ENCODE measurements at regions not wholly inside any gene's neighbourhood (a gene's known extent, or its start where the extent isn't known, plus 50 kb on each side); places are given as distances from the start of the nearest gene placed in this dataset.

- Mint-ChIP-seq H3K27ac (no peak overlapping the region), H3K4me3 (no peak overlapping the region), H3K4me1 (peaks cover 26% of the 10 kb centered on the region), H3K27me3 (ENCODE audit: low read depth, poor library complexity) (peaks cover 8% of the 10 kb centered on the region), H3K36me3 (ENCODE audit: low read depth) (peaks cover 7% of the 10 kb centered on the region), H3K9me3 (peaks cover 8% of the 10 kb centered on the region)
- no peak for DNase-seq
- TF ChIP-seq, protein P1, sequence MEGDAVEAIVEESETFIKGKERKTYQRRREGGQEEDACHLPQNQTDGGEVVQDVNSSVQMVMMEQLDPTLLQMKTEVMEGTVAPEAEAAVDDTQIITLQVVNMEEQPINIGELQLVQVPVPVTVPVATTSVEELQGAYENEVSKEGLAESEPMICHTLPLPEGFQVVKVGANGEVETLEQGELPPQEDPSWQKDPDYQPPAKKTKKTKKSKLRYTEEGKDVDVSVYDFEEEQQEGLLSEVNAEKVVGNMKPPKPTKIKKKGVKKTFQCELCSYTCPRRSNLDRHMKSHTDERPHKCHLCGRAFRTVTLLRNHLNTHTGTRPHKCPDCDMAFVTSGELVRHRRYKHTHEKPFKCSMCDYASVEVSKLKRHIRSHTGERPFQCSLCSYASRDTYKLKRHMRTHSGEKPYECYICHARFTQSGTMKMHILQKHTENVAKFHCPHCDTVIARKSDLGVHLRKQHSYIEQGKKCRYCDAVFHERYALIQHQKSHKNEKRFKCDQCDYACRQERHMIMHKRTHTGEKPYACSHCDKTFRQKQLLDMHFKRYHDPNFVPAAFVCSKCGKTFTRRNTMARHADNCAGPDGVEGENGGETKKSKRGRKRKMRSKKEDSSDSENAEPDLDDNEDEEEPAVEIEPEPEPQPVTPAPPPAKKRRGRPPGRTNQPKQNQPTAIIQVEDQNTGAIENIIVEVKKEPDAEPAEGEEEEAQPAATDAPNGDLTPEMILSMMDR (IDR thresholded peaks at IDR 0.05) = no peak
Observed at GRCh38 chr18:27667064-27667463, 482.0 kb upstream of the CHST9 start.

DNA sequence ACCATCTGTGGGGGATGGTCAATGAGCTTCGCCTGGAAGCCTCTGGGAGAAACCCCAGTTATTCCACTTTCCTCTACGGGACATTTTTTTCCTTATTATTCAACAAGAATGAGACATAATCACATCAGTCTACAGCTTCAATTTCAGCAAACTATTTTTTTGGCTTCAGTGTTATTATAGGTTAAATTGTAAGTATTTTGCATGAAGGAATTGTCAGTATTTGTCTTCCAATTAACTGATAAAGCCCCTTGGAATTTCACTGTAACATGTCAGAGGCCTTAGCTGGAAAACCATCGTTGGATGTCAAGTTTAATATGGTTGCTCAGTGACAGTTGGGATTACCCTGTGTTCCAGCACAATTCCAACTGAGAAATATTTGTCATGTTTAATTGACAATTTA, 480.9 kb upstream of the CHST9 start:
- H3K36me3 Mint-ChIP-seq (ENCODE audit: low read depth) = peaks cover 7% of the 10 kb centered on the region
- DNase-seq = no peak
- no peak overlapping the region for H3K4me3 Mint-ChIP-seq
- H3K27ac Mint-ChIP-seq = no peak overlapping the region
- TF ChIP-seq, protein P1 (IDR thresholded peaks at IDR 0.05) = no peak
- peaks cover 36% of the 10 kb centered on the region for H3K4me1 Mint-ChIP-seq
- H3K9me3 Mint-ChIP-seq = peaks cover 11% of the 10 kb centered on the region
- H3K27me3 Mint-ChIP-seq (ENCODE audit: low read depth, poor library complexity) = peaks cover 10% of the 10 kb centered on the region

- no peak overlapping the region for H3K4me3 Mint-ChIP-seq
- H3K4me1 Mint-ChIP-seq = peaks cover 37% of the 10 kb centered on the region
- peaks cover 10% of the 10 kb centered on the region for H3K27me3 Mint-ChIP-seq (ENCODE audit: low read depth, poor library complexity)
- peaks cover 11% of the 10 kb centered on the region for H3K9me3 Mint-ChIP-seq
- H3K27ac Mint-ChIP-seq = no peak overlapping the region
- TF ChIP-seq, protein P1 (IDR thresholded peaks at IDR 0.05) = no peak
- DNase-seq = no peak
- H3K36me3 Mint-ChIP-seq (ENCODE audit: low read depth) = peaks cover 7% of the 10 kb centered on the region
Observed at GRCh38 chr18:27665264-27665799, 480.2 kb upstream of the CHST9 start.

DNA sequence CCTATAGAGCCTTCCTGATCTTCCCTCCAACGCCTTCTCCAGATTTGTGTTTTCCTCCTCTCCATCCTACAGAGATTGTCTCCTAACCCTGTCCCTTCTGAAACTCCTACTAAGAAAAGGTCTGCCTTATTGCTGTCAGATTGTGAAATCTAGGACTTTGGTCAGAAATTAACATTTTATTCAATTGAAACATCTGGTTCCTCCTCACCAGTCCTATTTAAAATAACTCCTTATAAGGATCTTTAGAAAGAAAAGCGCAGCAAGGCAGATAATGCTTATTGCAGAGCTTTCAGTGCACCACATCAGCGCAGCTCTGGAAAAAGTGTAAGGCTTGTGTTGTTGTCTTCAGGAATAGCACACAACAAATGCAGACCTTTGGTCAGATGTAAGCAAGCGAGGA, 477.8 kb upstream of the CHST9 start:
- H3K4me3 Mint-ChIP-seq = no peak overlapping the region
- DNase-seq = no peak
- TF ChIP-seq, protein P1 (IDR thresholded peaks at IDR 0.05) = no peak
- H3K4me1 Mint-ChIP-seq = peaks cover 37% of the 10 kb centered on the region
- peaks cover 7% of the 10 kb centered on the region for H3K36me3 Mint-ChIP-seq (ENCODE audit: low read depth)
- H3K9me3 Mint-ChIP-seq = peaks cover 11% of the 10 kb centered on the region
- H3K27me3 Mint-ChIP-seq (ENCODE audit: low read depth, poor library complexity) = peaks cover 10% of the 10 kb centered on the region
- peak overlapping the region; percentile 75 for H3K27ac Mint-ChIP-seq

DNA sequence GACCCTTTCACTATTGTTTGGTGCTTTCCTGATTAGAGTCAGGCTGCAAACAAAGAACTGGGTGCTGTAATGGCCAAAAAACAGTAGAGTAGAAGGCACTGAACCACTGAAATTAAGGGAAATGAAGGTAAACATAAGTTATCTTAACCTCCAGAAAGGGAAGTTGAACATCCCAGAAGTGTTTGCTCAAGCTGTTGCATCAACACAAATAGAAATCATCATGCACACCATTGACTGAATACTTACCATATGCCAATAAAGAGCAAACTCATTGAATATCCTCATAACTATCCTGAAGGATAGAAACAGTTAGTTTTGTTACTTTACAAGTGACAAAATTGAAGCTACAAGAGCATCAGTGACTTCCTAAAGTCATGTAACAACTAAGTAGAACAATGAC, 477.4 kb upstream of the CHST9 start:
- Mint-ChIP-seq H3K4me3 (no peak overlapping the region), H3K4me1 (peaks cover 37% of the 10 kb centered on the region)

More for the DNA sequence above, 477.4 kb upstream of the CHST9 start:
- TF ChIP-seq, protein P1 (IDR thresholded peaks at IDR 0.05) = no peak
- no peak overlapping the region for H3K27ac Mint-ChIP-seq
- no peak for DNase-seq
- H3K9me3 Mint-ChIP-seq = peaks cover 11% of the 10 kb centered on the region
- H3K27me3 Mint-ChIP-seq (ENCODE audit: low read depth, poor library complexity) = peaks cover 10% of the 10 kb centered on the region
- H3K36me3 Mint-ChIP-seq (ENCODE audit: low read depth) = peaks cover 7% of the 10 kb centered on the region

Data from nephron progenitor cell (in vitro differentiated cells).